H1 (cell line): ENCODE measurements at regions not wholly inside any gene's neighbourhood (a gene's known extent, or its start where the extent isn't known, plus 50 kb on each side); places are given as distances from the start of the nearest gene placed in this dataset.

Experiments
- CTCF ChIA-PET: fragments of 300-600 bp; sonication (Branson Sonifier 250); formaldehyde crosslinking; loops from one replicate; lab custom pipeline; 2021; ENCODE audit not compliant: partially characterized antibody; lab: Charles Lee
- POLR2A ChIA-PET: fragments of 300-600 bp; sonication (Branson Sonifier 250); formaldehyde crosslinking; loops from one replicate; lab custom pipeline; 2021; ENCODE audit warnings: inconsistent platforms; ENCODE audit not compliant: partially characterized antibody; lab: Charles Lee
- DNase-seq, 2 experiments: peaks; one replicate each; pipeline versions ENCODE4 v3.0.0 to v3.0.0-alpha.2; 2010 to 2022; ENCODE audit warnings: low spot score in 2 of 2, low read depth in 1 of 2, mixed read lengths in 1 of 2
- FAIRE-seq: peaks from 2 replicates; lab custom pipeline; 2011; peaks lifted over from hg19 to GRCh38; lab: Jason Lieb, UNC
- H2AFZ ChIP-seq: 2 replicates; pipeline ENCODE4 v1.8.1; 2012; ENCODE audit warnings: low read length, inconsistent platforms
- H2AK5ac ChIP-seq: 2 replicates; pipeline ENCODE4 v1.6.1; 2013; ENCODE audit warnings: low read depth, low read length
- H2BK120ac ChIP-seq: replicated peaks from 2 replicates; pipeline ENCODE3; 2013; ENCODE audit warnings: low read depth, low read length, inconsistent platforms
- H2BK12ac ChIP-seq: 2 replicates; pipeline ENCODE4 v1.6.1; 2013; ENCODE audit warnings: low read depth, low read length
- H2BK15ac ChIP-seq: 2 replicates; pipeline ENCODE4 v1.6.1; 2013; ENCODE audit warnings: low read length
- H2BK20ac ChIP-seq: 2 replicates; pipeline ENCODE4 v1.6.1; 2013; ENCODE audit warnings: low read length
- H2BK5ac ChIP-seq: 2 replicates; pipeline ENCODE4 v1.6.1; 2013; ENCODE audit warnings: low read depth, low read length
- H3K14ac ChIP-seq: 2 replicates; pipeline ENCODE4 v1.6.1; 2013; ENCODE audit warnings: inconsistent platforms; ENCODE audit not compliant: insufficient read length
- H3K18ac ChIP-seq: 2 replicates; pipeline ENCODE4 v1.6.1; 2013; ENCODE audit warnings: low read length; ENCODE audit errors: extremely low read depth
- H3K23ac ChIP-seq: 2 replicates; pipeline ENCODE4 v1.6.1; 2013; ENCODE audit warnings: inconsistent platforms; ENCODE audit not compliant: insufficient read length
- H3K23me2 ChIP-seq: 2 replicates; pipeline ENCODE4 v1.6.1; 2013; ENCODE audit warnings: low read depth, low read length
- H3K27ac ChIP-seq: 2 replicates; pipeline ENCODE4 v1.6.1; 2011; ENCODE audit warnings: low read depth, low read length, inconsistent platforms
- H3K27me3 ChIP-seq, 4 experiments: replicated peaks in 1 of 4; 1 replicate in 1 of 4; 2 replicates in 3 of 4; pipeline versions ENCODE4 v1.6.1 to v1.8.1; 2011 to 2013; ENCODE audit warnings: low read length in 3 of 4, mild to moderate bottlenecking in 3 of 4, inconsistent platforms in 2 of 4, mixed read lengths in 2 of 4, moderate library complexity in 1 of 4; ENCODE audit not compliant: control insufficient read depth in 3 of 4, insufficient read depth in 3 of 4; ENCODE audit errors: extremely low read depth in 1 of 4
- H3K36me3 ChIP-seq, 4 experiments: 2 replicates each; pipeline versions ENCODE4 v1.6.1 to v1.8.1; 2011 to 2013; ENCODE audit warnings: mild to moderate bottlenecking in 4 of 4, low read length in 3 of 4, moderate library complexity in 2 of 4, control low read depth in 1 of 4, inconsistent platforms in 1 of 4; ENCODE audit not compliant: insufficient read depth in 4 of 4, control insufficient read depth in 2 of 4
- H3K4ac ChIP-seq: replicated peaks from 2 replicates; pipeline ENCODE3; 2013; ENCODE audit warnings: low read length, low read depth, mixed read lengths, inconsistent platforms; ENCODE audit not compliant: insufficient read length
- H3K4me1 ChIP-seq, 4 experiments: replicated peaks in 1 of 4; 1 replicate in 1 of 4; 2 replicates in 3 of 4; pipeline versions ENCODE4 v1.6.1 to v1.8.1; 2011 to 2013; ENCODE audit warnings: low read length in 3 of 4, inconsistent platforms in 2 of 4, mixed read lengths in 1 of 4; ENCODE audit not compliant: insufficient read depth in 4 of 4, control insufficient read depth in 3 of 4
- H3K4me2 ChIP-seq, 2 experiments: 2 replicates each; pipeline versions ENCODE4 v1.6.1 to v1.8.1; 2011 to 2013; ENCODE audit warnings: low read depth in 2 of 2, low read length in 2 of 2, control low read depth in 1 of 2, inconsistent platforms in 1 of 2, mild to moderate bottlenecking in 1 of 2; ENCODE audit not compliant: insufficient read depth in 1 of 2
- H3K4me3 ChIP-seq, 4 experiments: fragments of 200-600, 300-600 bp in 1 of 4; sonication (generic), shearing (Covaris generic), sonication (Bioruptor Twin) in 1 of 4; 2 replicates each; pipeline versions ENCODE4 v1.5.1 to v1.8.1; 2011 to 2016; ENCODE audit warnings: low read length in 4 of 4, low read depth in 3 of 4, control low read depth in 2 of 4, inconsistent platforms in 2 of 4, mild to moderate bottlenecking in 2 of 4, mixed read lengths in 1 of 4, moderate library complexity in 1 of 4; ENCODE audit not compliant: insufficient read depth in 2 of 4; ENCODE audit errors: extremely low read depth in 1 of 4
- H3K56ac ChIP-seq: replicated peaks from 2 replicates; pipeline ENCODE3; 2013; ENCODE audit warnings: low read depth, mild to moderate bottlenecking, mixed read lengths, low read length, inconsistent platforms; ENCODE audit not compliant: insufficient read length
- H3K79me1 ChIP-seq: 2 replicates; pipeline ENCODE4 v1.6.1; 2013; ENCODE audit warnings: low read depth, low read length, control low read depth
- H3K79me2 ChIP-seq, 2 experiments: 2 replicates each; pipeline versions ENCODE4 v1.6.1 to v1.8.1; 2012 to 2013; ENCODE audit warnings: low read length in 2 of 2, mild to moderate bottlenecking in 2 of 2, inconsistent platforms in 1 of 2; ENCODE audit not compliant: insufficient read depth in 2 of 2, control insufficient read depth in 1 of 2
- H3K9ac ChIP-seq, 4 experiments: replicated peaks in 1 of 4; 1 replicate in 1 of 4; 2 replicates in 3 of 4; pipeline versions ENCODE4 v1.6.1 to v1.8.1; 2011 to 2013; ENCODE audit warnings: low read depth in 3 of 4, low read length in 3 of 4, control low read depth in 2 of 4, mild to moderate bottlenecking in 2 of 4, moderate library complexity in 2 of 4, inconsistent platforms in 1 of 4; ENCODE audit errors: extremely low read depth in 1 of 4
- H3K9me3 ChIP-seq, 2 experiments: 2 replicates each; pipeline versions ENCODE4 v1.6.1 to v1.8.1; 2012 to 2013; ENCODE audit warnings: mild to moderate bottlenecking in 2 of 2, moderate library complexity in 2 of 2, control low read depth in 1 of 2, inconsistent platforms in 1 of 2, low read depth in 1 of 2, low read length in 1 of 2, mixed read lengths in 1 of 2; ENCODE audit not compliant: insufficient read depth in 2 of 2
- H4K20me1 ChIP-seq, 2 experiments: replicated peaks in 1 of 2; 2 replicates each; pipeline versions ENCODE3 to v1.8.1; 2011 to 2013; ENCODE audit warnings: inconsistent platforms in 2 of 2, low read length in 2 of 2, mild to moderate bottlenecking in 1 of 2; ENCODE audit not compliant: insufficient read depth in 2 of 2, control insufficient read depth in 1 of 2
- H4K5ac ChIP-seq: 2 replicates; pipeline ENCODE4 v1.6.1; 2013; ENCODE audit warnings: low read length, low read depth, mixed read lengths, inconsistent platforms; ENCODE audit not compliant: insufficient read length
- H4K8ac ChIP-seq: 2 replicates; pipeline ENCODE4 v1.8.0; 2013; ENCODE audit warnings: mild to moderate bottlenecking, moderate library complexity, low read length, inconsistent platforms; ENCODE audit not compliant: insufficient read depth; ENCODE audit errors: extremely low read depth
- H4K91ac ChIP-seq: replicated peaks from 2 replicates; pipeline ENCODE3; 2013; ENCODE audit warnings: low read length, mixed read lengths, inconsistent platforms; ENCODE audit not compliant: insufficient read length
- ATF2 ChIP-seq: IDR thresholded peaks from 2 replicates; pipeline ENCODE4 v1.6.1; 2012; ENCODE audit warnings: low read length, inconsistent platforms
- BACH1 ChIP-seq: IDR thresholded peaks from 2 replicates; pipeline ENCODE4 v1.6.1; 2012; ENCODE audit warnings: low read length, improper control_type of control experiment
- CBX8 ChIP-seq: fragments of 300-800, 300-1000 bp; sonication (generic); IDR thresholded peaks from 2 replicates; pipeline ENCODE4 v1.7.1; 2016; ENCODE audit warnings: low read depth, low read length, borderline replicate concordance
- E2F6 ChIP-seq: IDR thresholded peaks from 2 replicates; pipeline ENCODE4 v1.6.1; 2012; ENCODE audit warnings: inconsistent platforms
- EZH2 ChIP-seq: fragments of 200-600 bp; sonication (generic); IDR thresholded peaks from 2 replicates; pipeline ENCODE4 v1.7.1; 2012; ENCODE audit warnings: low read depth, mild to moderate bottlenecking, moderate library complexity, low read length, inconsistent platforms; ENCODE audit not compliant: severe bottlenecking
- HDAC2 ChIP-seq, 2 experiments: fragments of 300-600 bp in 1 of 2; sonication (generic) in 1 of 2; IDR thresholded peaks; 2 replicates each; pipeline ENCODE4 v1.6.1; 2011 to 2012; ENCODE audit warnings: low read depth in 2 of 2, low read length in 2 of 2, mild to moderate bottlenecking in 2 of 2, moderate library complexity in 2 of 2, borderline replicate concordance in 1 of 2, inconsistent platforms in 1 of 2
- HDAC6 ChIP-seq: IDR thresholded peaks from one replicate; pipeline ENCODE4 v1.7.1; 2012; ENCODE audit warnings: low read depth, mild to moderate bottlenecking, inconsistent platforms, low read length, moderate library complexity
- MAFK ChIP-seq: IDR thresholded peaks from 2 replicates; pipeline ENCODE4 v1.6.1; 2012; ENCODE audit warnings: low read depth, mild to moderate bottlenecking, improper control_type of control experiment, low read length
- NRF1 ChIP-seq: IDR thresholded peaks from 2 replicates; pipeline ENCODE4 v1.6.1; 2011; ENCODE audit warnings: mild to moderate bottlenecking, low read depth, low read length, improper control_type of control experiment
- RBBP5 ChIP-seq: IDR thresholded peaks from 2 replicates; pipeline ENCODE4 v1.7.1; 2012; ENCODE audit warnings: low read depth, mild to moderate bottlenecking, inconsistent platforms, low read length, moderate library complexity, borderline replicate concordance
- SIN3A ChIP-seq, 2 experiments: IDR thresholded peaks in 1 of 2; conservative IDR thresholded peaks in 1 of 2; 2 replicates each; pipeline ENCODE4 v1.6.1; 2011 to 2012; ENCODE audit warnings: low read length in 2 of 2, improper control_type of control experiment in 1 of 2, low read depth in 1 of 2, mild to moderate bottlenecking in 1 of 2
- SP1 ChIP-seq: IDR thresholded peaks from 2 replicates; pipeline ENCODE4 v1.6.1; 2011; ENCODE audit warnings: low read depth, low read length
- WGBS, 2 experiments: shearing (Covaris generic) in 1 of 2; methylation state at CpG; one replicate each; pipeline versions ENCODE4 v1.1.6 to v1.1.7; 2013 to 2015; ENCODE audit warnings: low lambda C conversion rate in 2 of 2, mixed read lengths in 2 of 2, inconsistent platforms in 1 of 2, low coverage in 1 of 2, missing lambda C conversion rate in 1 of 2; ENCODE audit not compliant: insufficient replicate concordance in 2 of 2, insufficient coverage in 1 of 2, insufficient read length in 1 of 2; ENCODE audit errors: extremely low coverage in 1 of 2, missing lambda C conversion rate in 1 of 2; 5-methylcytosine and 5-hydroxymethylcytosine counted together

GRCh38 chr1:42003433-42003832 lies 84.7 kb upstream of the HIVEP3 start:
- Histone ChIP-seq H2BK15ac (no peak overlapping the region), H3K23me2 (no peaks in the 10 kb centered on the region), H3K27me3 (no peaks in the 10 kb centered on the region; a peak in 1 of 7 replicates), H3K79me2 (no peaks in the 10 kb centered on the region), H3K56ac (no peak overlapping the region), H4K91ac (no peak overlapping the region), H2AFZ (no peak overlapping the region), H4K5ac (no peak overlapping the region), H3K14ac (no peak overlapping the region), H3K27ac (no peak overlapping the region), H3K4me2 (no peak overlapping the region), H3K4me3 (no peak overlapping the region), H3K23ac (no peak overlapping the region), H3K79me1 (no peaks in the 10 kb centered on the region), H3K4ac (no peak overlapping the region), H2BK20ac (no peak overlapping the region), H2BK12ac (no peak overlapping the region), H3K9me3 (no peaks in the 10 kb centered on the region), H4K20me1 (no peaks in the 10 kb centered on the region), H3K18ac (no peak overlapping the region), H2AK5ac (no peak overlapping the region), H2BK120ac (no peak overlapping the region), H4K8ac (no peak overlapping the region), H2BK5ac (no peak overlapping the region), H3K4me1 (no peaks in the 10 kb centered on the region), H3K36me3 (no peaks in the 10 kb centered on the region), H3K9ac (no peak overlapping the region)
- ChIA-PET POLR2A (no interaction called here), CTCF (no interaction called here)
- FAIRE-seq (no peak), DNase-seq (no peak)
- 70% methylated on average over 5 of the region's 5 CpGs; no CpG with 5 or more reads in 1 of the 2 experiments for WGBS, 2 experiments
- TF ChIP-seq ATF2 (no peak), HDAC6 (no peak), CBX8 (no peak), BACH1 (no peak), RBBP5 (no peak), EZH2 (no peak), E2F6 (no peak), HDAC2 (IDR thresholded peaks at IDR 0.05; ENCODE audit: borderline replicate concordance in 1 of 2, low read depth in 2 of 2, low read length in 2 of 2) (no peak), SIN3A (conservative IDR thresholded peaks at IDR 0.05 in 1 of 2, IDR thresholded peaks at IDR 0.05 in 1 of 2; ENCODE audit: low read depth in 1 of 2, low read length in 2 of 2) (no peak), MAFK (no peak), NRF1 (no peak), SP1 (no peak)
